Loucy (cell line): ENCODE measurements at regions not wholly inside any gene's neighbourhood (a gene's known extent, or its start where the extent isn't known, plus 50 kb on each side); places are given as distances from the start of the nearest gene placed in this dataset.

Experiments used
- H2AFZ ChIP-seq: fragments of 200-600 bp; sonication (generic); 2 replicates; pipeline ENCODE4 v1.6.0; 2016; ENCODE audit warnings: antibody characterized with exemption, mild to moderate bottlenecking, low read length, moderate library complexity
- H3F3A ChIP-seq: fragments of 200-600 bp; 2 replicates; pipeline ENCODE4 v1.6.0; 2016; ENCODE audit warnings: antibody characterized with exemption, low read depth, mild to moderate bottlenecking
- H3K27me3 ChIP-seq: fragments of 200-600 bp; sonication (generic); 2 replicates; pipeline ENCODE4 v1.6.1; 2014; ENCODE audit warnings: low read length, mild to moderate bottlenecking; ENCODE audit not compliant: insufficient read depth, poor library complexity, severe bottlenecking
- H3K36me3 ChIP-seq: fragments of 200-600 bp; sonication (generic); 2 replicates; pipeline ENCODE4 v1.6.1; 2016; ENCODE audit warnings: low read length; ENCODE audit not compliant: insufficient read depth
- H3K4me1 ChIP-seq: fragments of 200-600 bp; sonication (generic); 2 replicates; pipeline ENCODE4 v1.5.1; 2014; ENCODE audit warnings: low read length, mild to moderate bottlenecking; ENCODE audit not compliant: insufficient read depth, poor library complexity, severe bottlenecking
- H3K4me2 ChIP-seq: fragments of 200-600 bp; sonication (generic); 2 replicates; pipeline ENCODE4 v1.6.0; 2014; ENCODE audit warnings: antibody characterized with exemption, low read length, low read depth, mild to moderate bottlenecking; ENCODE audit not compliant: poor library complexity, severe bottlenecking
- H3K4me3 ChIP-seq: fragments of 200-600 bp; sonication (generic); 2 replicates; pipeline ENCODE4 v1.5.1; 2014; ENCODE audit warnings: low read length, mild to moderate bottlenecking, mixed read lengths; ENCODE audit not compliant: poor library complexity, severe bottlenecking
- H3K79me2 ChIP-seq: fragments of 200-600 bp; sonication (generic); 2 replicates; pipeline ENCODE4 v1.6.1; 2014; ENCODE audit warnings: low read length; ENCODE audit not compliant: insufficient read depth
- H3K9ac ChIP-seq: fragments of 200-600 bp; sonication (generic); 2 replicates; pipeline ENCODE4 v1.6.0; 2014; ENCODE audit warnings: mild to moderate bottlenecking, low read depth, low read length, moderate library complexity; ENCODE audit not compliant: poor library complexity, severe bottlenecking
- H3K9me2 ChIP-seq: fragments of 200-600 bp; sonication (generic); replicated peaks from 2 replicates; pipeline ENCODE4 v1.6.1; 2016; ENCODE audit warnings: low read depth, low read length, mixed read lengths
- H3K9me3 ChIP-seq: fragments of 200-600 bp; sonication (generic); 2 replicates; pipeline ENCODE4 v1.6.1; 2014; ENCODE audit warnings: mild to moderate bottlenecking, antibody characterized with exemption, low read length, low read depth; ENCODE audit not compliant: insufficient read depth
- H4K20me1 ChIP-seq: fragments of 200-600 bp; sonication (generic); 2 replicates; pipeline ENCODE4 v1.6.0; 2014; ENCODE audit warnings: antibody characterized with exemption, low read length, mild to moderate bottlenecking; ENCODE audit not compliant: insufficient read depth, poor library complexity, severe bottlenecking
- CTCF ChIP-seq: fragments of 200-600 bp; sonication (generic); conservative IDR thresholded peaks from 2 replicates; pipeline ENCODE4 v1.5.1; 2014; ENCODE audit warnings: mild to moderate bottlenecking, antibody characterized with exemption, low read length
- EZH2phosphoT487 ChIP-seq: fragments of 200-600 bp; IDR thresholded peaks from 2 replicates; pipeline ENCODE4 v1.6.1; 2018; ENCODE audit warnings: antibody characterized with exemption, mild to moderate bottlenecking, moderate library complexity, borderline replicate concordance

- no peaks in the 10 kb centered on the region for H4K20me1 ChIP-seq
- no peak overlapping the region for H3K4me2 ChIP-seq
- no peaks in the 10 kb centered on the region for H3K79me2 ChIP-seq
- no peaks in the 10 kb centered on the region for H3K9me2 ChIP-seq
- no peak overlapping the region for H3K9ac ChIP-seq
- no peak overlapping the region for H3K4me3 ChIP-seq
- H3K36me3 ChIP-seq, result no peaks in the 10 kb centered on the region
- no peak for TF ChIP-seq EZH2phosphoT487
- no peak for TF ChIP-seq CTCF
- H3K4me1 ChIP-seq, result no peaks in the 10 kb centered on the region
- no peak overlapping the region for H2AFZ ChIP-seq
- H3F3A ChIP-seq, result no peaks in the 10 kb centered on the region
- no peaks in the 10 kb centered on the region for H3K9me3 ChIP-seq
- no peaks in the 10 kb centered on the region for H3K27me3 ChIP-seq
Measured at GRCh38 chr13:105474983-105475610, 1060.4 kb downstream of the EFNB2 start.

DNA sequence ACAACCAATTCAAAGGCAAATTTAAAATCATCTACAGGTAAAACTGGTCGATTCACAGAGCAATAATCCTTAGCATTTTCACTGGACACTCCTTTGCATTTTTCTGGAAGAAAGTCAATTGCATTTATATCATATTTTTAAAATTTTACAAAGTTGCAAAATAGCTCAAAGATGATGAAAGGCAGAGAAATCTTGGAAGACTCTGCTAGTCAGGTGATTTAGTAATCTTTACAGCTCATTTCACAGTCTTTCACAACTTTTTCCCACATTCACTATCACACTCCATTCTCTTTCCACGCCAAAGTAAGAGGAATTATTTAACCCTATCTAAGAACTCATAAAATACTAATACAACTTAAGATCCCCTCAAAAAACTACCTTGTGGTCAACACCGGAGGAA lies 1063.8 kb downstream of the EFNB2 start:
- no peaks in the 10 kb centered on the region for H3K9me3 ChIP-seq
- no peak overlapping the region for H2AFZ ChIP-seq
- H3K4me3 ChIP-seq, result no peak overlapping the region
- no peak overlapping the region for H3K4me2 ChIP-seq
- no peaks in the 10 kb centered on the region for H3K79me2 ChIP-seq
- H3K9me2 ChIP-seq, result no peaks in the 10 kb centered on the region
- H3K9ac ChIP-seq, result no peak overlapping the region
- no peaks in the 10 kb centered on the region for H3K36me3 ChIP-seq
- H3F3A ChIP-seq, result no peaks in the 10 kb centered on the region
- no peaks in the 10 kb centered on the region for H4K20me1 ChIP-seq
- H3K27me3 ChIP-seq, result no peaks in the 10 kb centered on the region
- no peak for TF ChIP-seq EZH2phosphoT487
- TF ChIP-seq CTCF, result no peak
- no peaks in the 10 kb centered on the region for H3K4me1 ChIP-seq

GRCh38 chr13:105466376-105466775 lies 1069.1 kb downstream of the EFNB2 start:
- H3K4me1 ChIP-seq, result no peaks in the 10 kb centered on the region
- no peaks in the 10 kb centered on the region for H3F3A ChIP-seq
- no peak overlapping the region for H2AFZ ChIP-seq
- TF ChIP-seq EZH2phosphoT487 (no peak), CTCF (no peak)
- no peaks in the 10 kb centered on the region for H3K9me3 ChIP-seq
- H3K9ac ChIP-seq, result no peak overlapping the region
- no peaks in the 10 kb centered on the region for H3K79me2 ChIP-seq
- H3K9me2 ChIP-seq, result no peaks in the 10 kb centered on the region
- no peaks in the 10 kb centered on the region for H3K36me3 ChIP-seq
- no peak overlapping the region for H3K4me3 ChIP-seq
- H4K20me1 ChIP-seq, result no peaks in the 10 kb centered on the region
- no peak overlapping the region for H3K4me2 ChIP-seq
- no peaks in the 10 kb centered on the region for H3K27me3 ChIP-seq
